Transverse colon (tissue), 3 donors: ENCODE measurements at regions not wholly inside any gene's neighbourhood (a gene's known extent, or its start where the extent isn't known, plus 50 kb on each side); places are given as distances from the start of the nearest gene placed in this dataset.

ENCODE experiments used
- CTCF ChIP-seq, 5 experiments: fragments of 200-600 bp in 3 of 5; fragments of 450-650 bp in 2 of 5; sonication (generic) in 3 of 5; IDR thresholded peaks; 1 replicate in 2 of 5; 2 replicates in 3 of 5; pipeline ENCODE4 v1.5.1; 2016 to 2017; ENCODE audit warnings: antibody characterized with exemption in 5 of 5, inconsistent platforms in 3 of 5, mild to moderate bottlenecking in 2 of 5, moderate library complexity in 1 of 5
- POLR2A ChIP-seq: fragments of 450-650 bp; IDR thresholded peaks from one replicate; pipeline ENCODE4 v1.6.1; 2016; ENCODE audit warnings: antibody characterized with exemption, mild to moderate bottlenecking, moderate library complexity

- TF ChIP-seq CTCF (IDR thresholded peaks at IDR 0.05) = no peak
- no peak for TF ChIP-seq POLR2A
These were observed 243.5 kb downstream of the OPA1 start for GRCh38 chr3:193836511-193836910.
